Neural progenitor cell (in vitro differentiated cells): ENCODE measurements at regions not wholly inside any gene's neighbourhood (a gene's known extent, or its start where the extent isn't known, plus 50 kb on each side); places are given as distances from the start of the nearest gene placed in this dataset.

Experiments
- DNase-seq: peaks from one replicate; pipeline ENCODE4 v3.0.0-alpha.2; 2016; ENCODE audit warnings: low spot score
- H2AFZ ChIP-seq: fragments of 200-600 bp; sonication (generic); replicated peaks from 2 replicates; pipeline ENCODE4 v1.6.1; 2016; ENCODE audit warnings: antibody characterized with exemption
- H3F3A ChIP-seq: fragments of 200-600 bp; sonication (generic); 2 replicates; pipeline ENCODE4 v1.6.1; 2016; ENCODE audit warnings: antibody characterized with exemption, low read depth
- H3K27ac ChIP-seq: fragments of 200-600 bp; sonication (generic); 2 replicates; pipeline ENCODE4 v1.5.1; 2016; ENCODE audit warnings: mild to moderate bottlenecking
- H3K27me3 ChIP-seq: fragments of 200-600 bp; sonication (generic); 2 replicates; pipeline ENCODE4 v1.6.1; 2016; ENCODE audit warnings: mild to moderate bottlenecking, moderate library complexity
- H3K36me3 ChIP-seq: fragments of 200-600 bp; sonication (generic); 2 replicates; pipeline ENCODE4 v1.5.1; 2016
- H3K4me1 ChIP-seq: fragments of 200-600 bp; sonication (generic); 2 replicates; pipeline ENCODE4 v1.6.1; 2016; ENCODE audit warnings: mixed run types
- H3K4me2 ChIP-seq: fragments of 200-600 bp; sonication (generic); 2 replicates; pipeline ENCODE4 v1.6.1; 2016
- H3K4me3 ChIP-seq: fragments of 200-600 bp; sonication (generic); 2 replicates; pipeline ENCODE4 v1.5.1; 2016
- H3K79me2 ChIP-seq: fragments of 200-600 bp; sonication (generic); 2 replicates; pipeline ENCODE4 v1.6.1; 2016; ENCODE audit warnings: low read depth
- H3K9ac ChIP-seq: fragments of 200-600 bp; sonication (generic); 2 replicates; pipeline ENCODE4 v1.6.1; 2016
- H3K9me3 ChIP-seq: fragments of 200-600 bp; sonication (generic); 2 replicates; pipeline ENCODE4 v1.5.1; 2016; ENCODE audit warnings: low read depth
- H4K20me1 ChIP-seq: fragments of 200-600 bp; sonication (generic); 2 replicates; pipeline ENCODE4 v1.6.1; 2016; ENCODE audit warnings: low read depth
- H3K27ac Mint-ChIP-seq: 3 replicates; pipeline ENCODE4 v1.8.0; 2021; ENCODE audit warnings: mixed read lengths
- H3K27me3 Mint-ChIP-seq: 2 replicates; pipeline ENCODE4 v1.8.0; 2022; ENCODE audit warnings: low read depth, mild to moderate bottlenecking, inconsistent platforms, moderate library complexity, mixed read lengths; ENCODE audit not compliant: insufficient read depth
- H3K36me3 Mint-ChIP-seq: 3 replicates; pipeline ENCODE4 v1.8.0; 2021; ENCODE audit warnings: mixed read lengths
- H3K4me1 Mint-ChIP-seq: 3 replicates; pipeline ENCODE4 v1.8.0; 2021; ENCODE audit warnings: mixed read lengths
- H3K4me3 Mint-ChIP-seq: 3 replicates; pipeline ENCODE4 v1.8.0; 2021; ENCODE audit warnings: mild to moderate bottlenecking, moderate library complexity, mixed read lengths
- H3K9me3 Mint-ChIP-seq: 3 replicates; pipeline ENCODE4 v1.8.0; 2020; ENCODE audit warnings: mixed read lengths
- CTCF ChIP-seq: fragments of 200-600 bp; sonication (generic); IDR thresholded peaks from 2 replicates; pipeline ENCODE4 v1.5.1; 2017; ENCODE audit warnings: antibody characterized with exemption, mild to moderate bottlenecking
- EZH2 ChIP-seq: fragments of 200-600 bp; sonication (generic); IDR thresholded peaks from 2 replicates; pipeline ENCODE4 v1.6.1; 2017; ENCODE audit warnings: antibody characterized with exemption, mild to moderate bottlenecking, moderate library complexity
- EZH2phosphoT487 ChIP-seq: fragments of 200-600 bp; sonication (generic); IDR thresholded peaks from 2 replicates; pipeline ENCODE4 v1.6.1; 2017; ENCODE audit warnings: antibody characterized with exemption

- Mint-ChIP-seq H3K9me3 (no peaks in the 10 kb centered on the region), H3K4me3 (no peak overlapping the region), H3K27ac (no peak overlapping the region), H3K4me1 (no peaks in the 10 kb centered on the region), H3K36me3 (no peaks in the 10 kb centered on the region), H3K27me3 (peaks cover 11% of the 10 kb centered on the region)
- DNase-seq: no peak
- Histone ChIP-seq H3K4me2 (no peak overlapping the region), H3K9ac (no peak overlapping the region), H3K27me3 (peaks cover 75% of the 10 kb centered on the region), H2AFZ (no peak overlapping the region), H3K79me2 (no peaks in the 10 kb centered on the region), H4K20me1 (no peaks in the 10 kb centered on the region), H3K4me1 (no peaks in the 10 kb centered on the region), H3K36me3 (no peaks in the 10 kb centered on the region), H3K9me3 (no peaks in the 10 kb centered on the region), H3F3A (no peaks in the 10 kb centered on the region), H3K4me3 (no peak overlapping the region), H3K27ac (no peak overlapping the region)
- TF ChIP-seq EZH2phosphoT487: no peak
- TF ChIP-seq CTCF: no peak
- TF ChIP-seq EZH2: no peak
Measured at GRCh38 chr4:8681391-8681790, 88.8 kb downstream of the CPZ start.

DNA sequence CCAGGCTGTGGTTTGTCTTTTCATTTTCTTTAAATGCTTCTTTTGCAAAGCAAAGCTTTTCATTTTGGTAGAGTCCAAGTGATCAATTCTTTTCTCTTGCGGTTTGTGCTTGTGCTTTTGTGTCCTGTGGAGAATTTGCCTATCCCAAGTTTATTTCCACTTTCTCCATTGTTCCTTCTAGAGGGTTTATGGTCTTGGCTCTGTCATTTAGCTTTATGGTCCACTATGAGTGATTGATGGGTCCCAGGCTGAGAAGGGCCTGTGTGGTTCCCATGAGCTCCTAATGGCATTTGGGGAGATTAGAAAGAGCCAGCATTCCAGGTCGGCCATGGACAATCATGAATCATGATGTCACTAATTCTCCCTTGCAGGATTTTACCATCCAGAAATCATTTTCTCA lies 86.5 kb downstream of the CPZ start:
- Mint-ChIP-seq H3K4me3 (no peak overlapping the region), H3K9me3 (no peaks in the 10 kb centered on the region), H3K27ac (no peak overlapping the region), H3K36me3 (no peaks in the 10 kb centered on the region), H3K27me3 (peaks cover 22% of the 10 kb centered on the region), H3K4me1 (no peaks in the 10 kb centered on the region)
- H3K9ac ChIP-seq: no peak overlapping the region
- no peaks in the 10 kb centered on the region for H3K4me1 ChIP-seq
- H3K27ac ChIP-seq: no peak overlapping the region
- H2AFZ ChIP-seq: no peak overlapping the region
- H3K4me2 ChIP-seq: no peak overlapping the region
- no peaks in the 10 kb centered on the region for H3K9me3 ChIP-seq
- H4K20me1 ChIP-seq: peaks cover 18% of the 10 kb centered on the region
- no peak for TF ChIP-seq EZH2
- no peak for TF ChIP-seq EZH2phosphoT487
- no peak for TF ChIP-seq CTCF
- no peaks in the 10 kb centered on the region for H3K79me2 ChIP-seq
- H3K27me3 ChIP-seq: peaks cover 61% of the 10 kb centered on the region
- H3F3A ChIP-seq: no peaks in the 10 kb centered on the region
- no peak for DNase-seq
- no peaks in the 10 kb centered on the region for H3K36me3 ChIP-seq
- no peak overlapping the region for H3K4me3 ChIP-seq

- H3K4me1 Mint-ChIP-seq: no peaks in the 10 kb centered on the region
- no peak overlapping the region for H3K4me3 Mint-ChIP-seq
- Histone ChIP-seq H3K27me3 (peaks cover 61% of the 10 kb centered on the region), H3K36me3 (no peaks in the 10 kb centered on the region), H3K4me3 (no peak overlapping the region), H3K4me1 (no peaks in the 10 kb centered on the region), H4K20me1 (peaks cover 18% of the 10 kb centered on the region), H3K4me2 (no peak overlapping the region), H3K9me3 (no peaks in the 10 kb centered on the region), H3K9ac (no peak overlapping the region), H3K79me2 (no peaks in the 10 kb centered on the region), H2AFZ (no peak overlapping the region), H3K27ac (no peak overlapping the region), H3F3A (no peaks in the 10 kb centered on the region)
- DNase-seq: no peak
- H3K9me3 Mint-ChIP-seq: no peaks in the 10 kb centered on the region
- peaks cover 24% of the 10 kb centered on the region for H3K27me3 Mint-ChIP-seq
- H3K36me3 Mint-ChIP-seq: no peaks in the 10 kb centered on the region
- no peak overlapping the region for H3K27ac Mint-ChIP-seq
- TF ChIP-seq EZH2phosphoT487: no peak
- no peak for TF ChIP-seq CTCF
- no peak for TF ChIP-seq EZH2
Measured at GRCh38 chr4:8676676-8677075, 84.1 kb downstream of the CPZ start.

GRCh38 chr4:8675906-8676305 lies 83.3 kb downstream of the CPZ start:
- Histone ChIP-seq H3K27ac (no peak overlapping the region), H3K36me3 (no peaks in the 10 kb centered on the region), H3K4me2 (no peak overlapping the region), H3K4me1 (no peaks in the 10 kb centered on the region), H3K79me2 (no peaks in the 10 kb centered on the region), H3F3A (no peaks in the 10 kb centered on the region), H4K20me1 (peaks cover 18% of the 10 kb centered on the region), H3K27me3 (peaks cover 63% of the 10 kb centered on the region), H3K9ac (no peak overlapping the region), H3K9me3 (no peaks in the 10 kb centered on the region), H2AFZ (no peak overlapping the region), H3K4me3 (no peak overlapping the region)
- no peaks in the 10 kb centered on the region for H3K4me1 Mint-ChIP-seq
- TF ChIP-seq CTCF: no peak
- no peak for TF ChIP-seq EZH2
- no peak for TF ChIP-seq EZH2phosphoT487
- H3K36me3 Mint-ChIP-seq: no peaks in the 10 kb centered on the region
- peaks cover 28% of the 10 kb centered on the region for H3K27me3 Mint-ChIP-seq
- H3K27ac Mint-ChIP-seq: no peak overlapping the region
- no peak for DNase-seq
- no peaks in the 10 kb centered on the region for H3K9me3 Mint-ChIP-seq
- no peak overlapping the region for H3K4me3 Mint-ChIP-seq
